ENCODE measurements at regions not wholly inside any gene's neighbourhood (a gene's known extent, or its start where the extent isn't known, plus 50 kb on each side); places are given as distances from the start of the nearest gene placed in this dataset.

DNA sequence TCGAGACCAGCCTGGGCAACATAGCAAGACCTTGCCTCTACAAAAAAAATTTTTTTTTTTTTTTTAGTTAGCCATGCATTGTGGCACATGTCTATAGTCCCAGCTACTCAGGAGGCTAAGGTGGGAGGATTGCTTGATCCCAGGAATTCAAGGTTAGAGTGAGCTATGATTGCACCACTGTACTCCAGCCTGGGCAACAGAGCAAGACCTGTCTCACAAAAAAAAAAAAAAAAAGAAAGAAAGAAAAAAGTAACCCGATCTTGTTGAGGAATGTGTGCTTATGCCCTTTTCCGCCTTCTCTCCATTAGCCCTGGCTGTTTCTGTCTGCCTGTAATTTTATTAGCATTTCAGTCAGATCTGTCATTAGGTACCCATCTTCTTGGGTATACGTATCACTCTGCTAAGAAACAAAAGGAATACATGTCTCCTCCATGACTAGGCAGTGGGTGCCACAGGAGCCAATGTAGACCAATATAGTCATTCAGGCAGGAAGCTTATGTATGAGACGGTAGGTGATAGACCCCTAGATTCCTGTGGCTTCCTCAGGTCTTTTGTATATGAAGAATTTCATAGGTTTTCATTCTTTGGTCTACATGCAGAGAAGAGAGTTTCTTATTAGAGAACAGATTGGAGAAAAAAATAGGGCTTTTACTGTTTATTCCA is 59.6 kb upstream of the NPAS1 start:
- DNase-seq (ENCODE audit: low spot score) = no peak
- no peak for TF ChIP-seq CTCF (IDR thresholded peaks at IDR 0.05; ENCODE audit: extremely low read depth, missing control alignments)

DNA sequence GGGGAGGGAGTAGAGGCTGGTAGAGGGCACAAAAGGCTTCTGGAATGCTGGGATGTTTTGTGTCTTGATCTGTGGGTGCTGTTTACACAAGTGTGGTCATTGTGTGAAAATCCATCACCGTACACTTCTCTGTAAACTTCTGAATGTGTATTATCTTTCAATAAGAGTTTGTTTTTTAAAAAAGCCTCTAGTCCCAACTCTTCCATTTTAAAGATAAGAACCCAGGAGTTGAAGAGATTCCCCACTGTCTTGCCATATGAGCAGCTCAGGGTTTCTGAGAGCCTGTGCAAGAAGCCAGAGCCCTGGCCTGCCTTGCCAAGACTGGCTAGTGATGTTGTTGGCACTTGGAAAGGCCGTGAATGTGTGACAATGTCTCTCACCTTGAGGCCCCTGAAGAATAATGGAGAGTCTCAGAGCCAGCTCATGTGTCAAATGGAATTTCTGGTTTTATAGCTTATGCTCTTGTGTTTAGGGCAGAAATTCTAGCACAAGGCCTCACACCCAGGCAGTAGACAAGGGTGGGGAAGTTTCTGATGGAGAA is 57.5 kb upstream of the NPAS1 start:
- no peak for TF ChIP-seq CTCF (IDR thresholded peaks at IDR 0.05; ENCODE audit: extremely low read depth, missing control alignments)
- DNase-seq (ENCODE audit: low spot score) = no peak

DNA sequence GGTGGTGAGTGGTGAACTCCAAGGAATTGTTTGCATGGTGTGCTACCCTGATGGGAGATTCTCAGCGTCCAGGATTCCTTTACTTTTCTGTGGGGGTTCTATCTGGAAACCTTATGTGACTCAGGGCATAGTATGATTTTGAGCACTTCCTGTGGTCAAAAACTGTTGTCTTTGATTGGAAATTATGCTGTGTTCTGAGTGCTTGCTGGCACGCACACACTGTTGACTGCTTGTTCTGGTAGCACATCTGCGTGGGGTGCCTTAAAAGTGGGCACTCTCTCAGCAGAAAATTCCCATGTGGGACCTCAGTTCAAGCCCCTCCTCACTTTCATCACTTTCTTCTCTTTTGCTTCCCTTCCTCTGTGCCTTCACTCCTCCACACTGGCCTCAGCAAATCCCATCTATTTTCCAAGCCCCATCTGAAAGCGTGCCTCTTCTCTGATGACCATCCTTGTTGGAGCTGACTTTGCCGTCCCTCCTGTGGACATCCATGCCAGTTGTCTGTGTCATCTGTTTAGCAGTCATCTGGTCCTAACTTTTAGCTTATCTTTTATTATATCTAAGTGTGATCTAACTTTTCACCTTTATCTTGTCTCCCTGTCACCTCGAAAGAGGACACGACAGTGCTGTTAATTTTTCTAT is 56.4 kb upstream of the NPAS1 start:
- no peak for DNase-seq (ENCODE audit: low spot score)

DNA sequence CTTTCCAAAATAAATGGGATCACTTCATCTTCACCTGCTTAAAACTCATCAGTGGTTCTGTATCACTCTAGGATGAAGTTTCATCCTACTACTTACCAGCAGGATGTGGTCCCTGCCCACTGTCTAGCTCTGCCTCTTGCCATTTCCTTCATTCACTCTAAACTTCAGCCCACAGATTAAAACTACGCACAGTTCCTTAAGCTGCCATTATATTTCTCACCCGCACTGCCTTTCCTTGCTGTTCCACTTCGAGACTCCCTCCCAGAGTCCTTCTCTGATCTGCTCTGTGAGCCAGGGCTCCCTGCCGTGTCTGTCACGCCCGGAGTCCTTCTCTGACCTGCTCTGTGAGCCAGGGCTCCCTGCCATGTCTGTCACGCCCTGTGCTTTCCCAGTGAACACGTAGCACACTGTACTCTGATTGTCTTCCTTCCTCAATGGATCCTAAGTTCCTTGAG is 52.0 kb upstream of the NPAS1 start:
- DNase-seq (ENCODE audit: low spot score) = no peak
- TF ChIP-seq CTCF (IDR thresholded peaks at IDR 0.05; ENCODE audit: extremely low read depth, missing control alignments) = no peak

More for the DNA sequence above, 56.4 kb upstream of the NPAS1 start:
- TF ChIP-seq CTCF (IDR thresholded peaks at IDR 0.05; ENCODE audit: extremely low read depth, missing control alignments) = no peak

Data from GM20000 (cell line).